ENCODE measurements at regions not wholly inside any gene's neighbourhood (a gene's known extent, or its start where the extent isn't known, plus 50 kb on each side); places are given as distances from the start of the nearest gene placed in this dataset.

DNA sequence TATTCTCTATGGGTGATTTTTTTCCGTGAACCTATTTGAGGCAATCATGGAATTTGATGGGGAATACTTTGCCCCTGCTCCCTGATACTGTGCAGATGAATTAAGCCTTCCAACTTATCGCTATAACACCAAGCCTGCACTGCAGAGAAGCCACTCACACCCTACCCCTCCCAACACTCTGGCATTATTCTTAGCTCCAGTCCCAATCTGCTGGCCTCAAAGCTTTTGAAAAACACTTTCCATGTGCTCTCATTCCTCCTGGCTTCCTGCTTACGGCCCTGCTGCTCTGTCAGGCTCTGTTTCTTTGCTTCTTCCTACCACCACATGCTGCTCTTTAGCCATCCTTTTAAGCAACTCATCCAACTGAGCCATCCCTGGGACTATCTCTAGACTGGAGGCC lies 327.8 kb upstream of the SLCO3A1 start:
- DNase-seq (ENCODE audit: low read depth, low spot score) (no peak), ATAC-seq (no peak), FAIRE-seq (no peak)
- Histone ChIP-seq H4K20me1 (ENCODE audit: control insufficient read depth, insufficient read depth) (no peaks in the 10 kb centered on the region), H3K4me1 (ENCODE audit: control insufficient read depth, insufficient read depth, low read length) (no peaks in the 10 kb centered on the region), H3K9me3 (replicated peaks; ENCODE audit: control insufficient read depth, insufficient read depth, low read length) (no peaks in the 10 kb centered on the region), H3K4me3 (no peak overlapping the region), H3K27ac (ENCODE audit: control insufficient read depth, insufficient read depth) (no peak overlapping the region), H3K27me3 (replicated peaks in 1 of 2; ENCODE audit: control insufficient read depth in 2 of 2, insufficient read depth in 2 of 2, low read length in 1 of 2) (no peaks in the 10 kb centered on the region), H3K9ac (ENCODE audit: control insufficient read depth, insufficient read depth, low read length) (no peak overlapping the region), H2AFZ (ENCODE audit: control insufficient read depth, low read depth, low read length) (no peak overlapping the region), H3K36me3 (ENCODE audit: control insufficient read depth in 2 of 2, insufficient read depth in 2 of 2, low read length in 1 of 2) (no peaks in the 10 kb centered on the region), H3K4me2 (ENCODE audit: control insufficient read depth, insufficient read depth) (no peak overlapping the region), H3K79me2 (ENCODE audit: control insufficient read depth, insufficient read depth, low read length) (no peaks in the 10 kb centered on the region)
- no TSS peak for BruUV-seq (replicated peaks)
- in situ Hi-C loops (cut with MboI) (no loop called here), intact Hi-C loops (cut with micrococcal nuclease; ENCODE audit: unreplicated experiment) (no loop called here)
- WGBS (ENCODE audit: insufficient coverage, insufficient replicate concordance, low lambda C conversion rate, missing lambda C conversion rate), result 21% methylated on average over 3 of the region's 3 CpGs
- CTCF ChIA-PET, result no interaction called here
- SMC1A ChIA-PET (ENCODE audit: uncharacterized antibody, unreplicated experiment), result no interaction called here
- RAD21 ChIA-PET (ENCODE audit: unreplicated experiment), result no interaction called here
- no peak for TF ChIP-seq CREB1 (IDR thresholded peaks at IDR 0.05; ENCODE audit: low read depth)
- no peak for TF ChIP-seq CHD4 (IDR thresholded peaks at IDR 0.05)
- TF ChIP-seq RB1 (IDR thresholded peaks at IDR 0.05; ENCODE audit: borderline replicate concordance), result no peak
- TF ChIP-seq ZNF217 (IDR thresholded peaks at IDR 0.05), result no peak
- TF ChIP-seq HDAC2 (IDR thresholded peaks at IDR 0.05), result no peak
- TF ChIP-seq GATAD2B (conservative IDR thresholded peaks at IDR 0.05; ENCODE audit: low read depth), result no peak
- no peak for TF ChIP-seq CHD1 (IDR thresholded peaks at IDR 0.05; ENCODE audit: low read depth, low read length)
- no peak for TF ChIP-seq EGR1 (IDR thresholded peaks at IDR 0.05; ENCODE audit: borderline replicate concordance in 1 of 2, low read depth in 2 of 2, low read length in 2 of 2)
- TF ChIP-seq, protein P1, sequence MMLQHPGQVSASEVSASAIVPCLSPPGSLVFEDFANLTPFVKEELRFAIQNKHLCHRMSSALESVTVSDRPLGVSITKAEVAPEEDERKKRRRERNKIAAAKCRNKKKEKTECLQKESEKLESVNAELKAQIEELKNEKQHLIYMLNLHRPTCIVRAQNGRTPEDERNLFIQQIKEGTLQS (IDR thresholded peaks at IDR 0.05; ENCODE audit: borderline replicate concordance, extremely low read depth, low read depth, low read length), result no peak
- no peak for TF ChIP-seq STAT3 (IDR thresholded peaks at IDR 0.05; ENCODE audit: low read depth, low read length)
- TF ChIP-seq PAX5 (IDR thresholded peaks at IDR 0.05; ENCODE audit: borderline replicate concordance, low read depth, low read length), result no peak
- POLR2A ChIA-PET, result no interaction called here
